ENCODE measurements at regions not wholly inside any gene's neighbourhood (a gene's known extent, or its start where the extent isn't known, plus 50 kb on each side); places are given as distances from the start of the nearest gene placed in this dataset.

DNA sequence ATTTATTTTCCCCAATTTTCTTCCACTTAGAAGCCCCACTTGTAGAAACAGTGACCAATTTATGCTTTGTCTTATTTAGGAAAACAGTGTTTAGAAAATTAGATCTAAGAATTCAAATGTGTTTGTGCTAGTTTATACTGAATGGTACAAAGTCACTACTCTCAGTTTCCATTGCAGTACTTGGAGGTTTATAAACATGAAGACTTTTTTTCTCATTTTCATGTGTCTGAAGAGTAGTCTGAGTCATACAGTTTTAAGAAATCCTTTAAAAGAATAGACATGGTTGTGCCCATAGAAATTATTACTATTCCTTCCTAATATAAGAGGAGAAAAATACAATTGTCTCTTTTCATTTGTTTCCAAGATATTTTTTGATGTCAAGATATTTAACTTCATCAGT, 458.7 kb downstream of the NAF1 start:
- TF ChIP-seq CTCF (conservative IDR thresholded peaks at IDR 0.05; ENCODE audit: low read length) (no peak), EZH2phosphoT487 (IDR thresholded peaks at IDR 0.05; ENCODE audit: borderline replicate concordance, low read depth, low read length) (no peak)
